PC-9 (cell line): ENCODE measurements at regions not wholly inside any gene's neighbourhood (a gene's known extent, or its start where the extent isn't known, plus 50 kb on each side); places are given as distances from the start of the nearest gene placed in this dataset.

ENCODE experiments used
- BruUV-seq: library from RNA; stranded (reverse); fragments of 400-500 nt; replicated peaks from 2 replicates; lab custom pipeline; 2021; lab: Mats Ljungman, UMichigan
- CTCF ChIA-PET: fragments of 300-600 bp; sonication (Branson Sonifier 250); formaldehyde crosslinking; loops from one replicate; lab custom pipeline; 2022; ENCODE audit warnings: antibody characterized with exemption; lab: Charles Lee
- POLR2A ChIA-PET: fragments of 300-600 bp; sonication (Branson Sonifier 250); formaldehyde crosslinking; loops from one replicate; lab custom pipeline; 2022; ENCODE audit warnings: antibody characterized with exemption; ENCODE audit not compliant: unreplicated experiment; lab: Charles Lee
- DNase-seq, 2 experiments: peaks; one replicate each; pipeline versions ENCODE4 v3.0.0 to v3.0.0-alpha.2; 2015 to 2022; ENCODE audit warnings: mixed read lengths in 1 of 2
- H2AFZ ChIP-seq: fragments of 200-600 bp; sonication (generic); 2 replicates; pipeline ENCODE4 v1.8.1; 2017; ENCODE audit warnings: antibody characterized with exemption
- H3F3A ChIP-seq: fragments of 200-600 bp; sonication (generic); 2 replicates; pipeline ENCODE4 v1.8.1; 2017; ENCODE audit warnings: antibody characterized with exemption, mild to moderate bottlenecking, low read depth; ENCODE audit not compliant: insufficient read depth
- H3K27ac ChIP-seq: fragments of 200-600 bp; sonication (generic); 2 replicates; pipeline ENCODE4 v1.6.1; 2016; ENCODE audit warnings: mixed run types
- H3K27me3 ChIP-seq: fragments of 200-600 bp; sonication (generic); 2 replicates; pipeline ENCODE4 v1.6.1; 2016; ENCODE audit warnings: low read depth, mixed run types; ENCODE audit not compliant: insufficient read depth
- H3K36me3 ChIP-seq: fragments of 200-600 bp; sonication (generic); 2 replicates; pipeline ENCODE4 v1.6.1; 2016; ENCODE audit warnings: low read depth, mixed run types
- H3K4me1 ChIP-seq: fragments of 200-600 bp; sonication (generic); replicated peaks from 2 replicates; pipeline ENCODE4 v1.6.1; 2016; ENCODE audit warnings: mixed run types; ENCODE audit not compliant: insufficient read depth
- H3K4me2 ChIP-seq: fragments of 200-600 bp; sonication (generic); 2 replicates; pipeline ENCODE4 v1.6.1; 2017; ENCODE audit warnings: mixed run types
- H3K4me3 ChIP-seq: fragments of 200-600 bp; sonication (generic); 2 replicates; pipeline ENCODE4 v1.6.1; 2016; ENCODE audit warnings: mixed run types
- H3K79me2 ChIP-seq: fragments of 200-600 bp; sonication (generic); 2 replicates; pipeline ENCODE4 v1.6.1; 2017; ENCODE audit warnings: low read depth, mixed run types
- H3K9me2 ChIP-seq: fragments of 200-600 bp; sonication (generic); 2 replicates; pipeline ENCODE4 v1.8.1; 2017; ENCODE audit warnings: mild to moderate bottlenecking; ENCODE audit not compliant: insufficient read depth
- H3K9me3 ChIP-seq: fragments of 200-600 bp; sonication (generic); 2 replicates; pipeline ENCODE4 v1.8.1; 2016; ENCODE audit warnings: low read depth; ENCODE audit not compliant: insufficient read depth
- H4K20me1 ChIP-seq: fragments of 200-600 bp; sonication (generic); 2 replicates; pipeline ENCODE4 v1.8.1; 2017; ENCODE audit not compliant: insufficient read depth
- CTCF ChIP-seq: fragments of 200-600 bp; sonication (generic); conservative IDR thresholded peaks from 2 replicates; pipeline ENCODE4 v1.6.1; 2017; ENCODE audit warnings: mixed run types, antibody characterized with exemption, mild to moderate bottlenecking, moderate library complexity
- EZH2 ChIP-seq: fragments of 200-600 bp; sonication (generic); IDR thresholded peaks from 2 replicates; pipeline ENCODE4 v1.8.0; 2017; ENCODE audit warnings: antibody characterized with exemption, low read depth
- intact Hi-C: fragments of 100-400 bp; cut with micrococcal nuclease; formaldehyde crosslinking; loops from one replicate; pipeline ENCODE4 v1.10.0; 2022; ENCODE audit not compliant: unreplicated experiment

GRCh38 chr14:57013987-57014386 lies 203.7 kb upstream of the OTX2 start:
- Histone ChIP-seq H2AFZ (no peak overlapping the region), H3K79me2 (no peaks in the 10 kb centered on the region), H3K9me3 (no peaks in the 10 kb centered on the region), H3K4me3 (no peak overlapping the region), H3K27me3 (no peaks in the 10 kb centered on the region), H4K20me1 (no peaks in the 10 kb centered on the region), H3K9me2 (no peaks in the 10 kb centered on the region), H3K36me3 (no peaks in the 10 kb centered on the region), H3K4me1 (no peaks in the 10 kb centered on the region), H3K27ac (no peak overlapping the region), H3K4me2 (no peak overlapping the region), H3F3A (no peaks in the 10 kb centered on the region)
- CTCF ChIA-PET = no interaction called here
- DNase-seq = no peak
- intact Hi-C loops = no loop called here
- BruUV-seq = no TSS peak
- TF ChIP-seq EZH2 (no peak), CTCF (no peak)
- POLR2A ChIA-PET = no interaction called here

- no peak overlapping the region for H3K4me2 ChIP-seq
- no peak for DNase-seq
- BruUV-seq = no TSS peak
- H3K4me1 ChIP-seq = no peaks in the 10 kb centered on the region
- no peaks in the 10 kb centered on the region for H4K20me1 ChIP-seq
- ChIA-PET CTCF (no interaction called here), POLR2A (no interaction called here)
- H3K9me3 ChIP-seq = no peaks in the 10 kb centered on the region
- H3K36me3 ChIP-seq = no peaks in the 10 kb centered on the region
- H3K9me2 ChIP-seq = no peaks in the 10 kb centered on the region; the same call in 1 of the 2 replicates
- no peaks in the 10 kb centered on the region for H3F3A ChIP-seq
- H2AFZ ChIP-seq = no peak overlapping the region
- no peak for TF ChIP-seq CTCF
- no peak for TF ChIP-seq EZH2
- no peaks in the 10 kb centered on the region for H3K27me3 ChIP-seq
- H3K4me3 ChIP-seq = no peak overlapping the region
- H3K79me2 ChIP-seq = no peaks in the 10 kb centered on the region
- H3K27ac ChIP-seq = no peak overlapping the region
- intact Hi-C loops = no loop called here
Observed at GRCh38 chr14:57009585-57010515, 199.6 kb upstream of the OTX2 start.

- Histone ChIP-seq H3K79me2 (no peaks in the 10 kb centered on the region), H3K9me3 (no peaks in the 10 kb centered on the region), H3K36me3 (no peaks in the 10 kb centered on the region), H3K4me1 (no peaks in the 10 kb centered on the region), H3K27me3 (no peaks in the 10 kb centered on the region), H3K9me2 (no peaks in the 10 kb centered on the region; the same call in 1 of the 2 replicates), H3F3A (no peaks in the 10 kb centered on the region), H3K27ac (no peak overlapping the region), H4K20me1 (no peaks in the 10 kb centered on the region), H3K4me2 (no peak overlapping the region), H2AFZ (no peak overlapping the region), H3K4me3 (no peak overlapping the region)
- intact Hi-C loops = no loop called here
- BruUV-seq = no TSS peak
- CTCF ChIA-PET = interaction anchor here (0.6 kb wide), 1 partner anchor 25 kb away, joined by 4 read pairs; no protein-coding TSS in a partner anchor
- no peak for TF ChIP-seq EZH2
- no peak for TF ChIP-seq CTCF
- POLR2A ChIA-PET = no interaction called here
- no peak for DNase-seq
Observed at GRCh38 chr14:57008534-57008933, 198.3 kb upstream of the OTX2 start.
